ENCODE measurements at regions not wholly inside any gene's neighbourhood (a gene's known extent, or its start where the extent isn't known, plus 50 kb on each side); places are given as distances from the start of the nearest gene placed in this dataset.
"Not testable (repeated sequence)": the region's sequence is repeated elsewhere in the genome, so short reads cannot be mapped to it uniquely, and the experiment has no call there.

GRCh38 chr2:205867371-205867770, 185.1 kb downstream of the NRP2 start:
- H3K27ac Mint-ChIP-seq = no peak overlapping the region
- peaks cover 3 to 14% of the 10 kb centered on the region in 2 donors for H3K4me1 Mint-ChIP-seq
- H3K9me3 Mint-ChIP-seq = peaks cover 0 to 1% (median 0%) of the 10 kb centered on the region in 6 donors
- no peak for DNase-seq
- H3K27me3 Mint-ChIP-seq (ENCODE audit: low read depth in 3 of 3) = peaks cover 2 to 14% (median 6%) of the 10 kb centered on the region in 3 donors
- no peaks in the 10 kb centered on the region for H3K36me3 Mint-ChIP-seq
- H3K4me3 Mint-ChIP-seq = no peak overlapping the region

- Mint-ChIP-seq H3K27me3 (ENCODE audit: low read depth in 3 of 3) (peaks cover 0 to 7% (median 6%) of the 10 kb centered on the region in 3 donors), H3K4me3 (no peak overlapping the region), H3K4me1 (peaks cover 3 to 14% of the 10 kb centered on the region in 2 donors), H3K9me3 (peaks cover 0 to 1% (median 0%) of the 10 kb centered on the region in 6 donors), H3K27ac (no peak overlapping the region), H3K36me3 (no peaks in the 10 kb centered on the region)
- no peak for DNase-seq
Observed at GRCh38 chr2:205865905-205866441, 183.7 kb downstream of the NRP2 start.

DNA sequence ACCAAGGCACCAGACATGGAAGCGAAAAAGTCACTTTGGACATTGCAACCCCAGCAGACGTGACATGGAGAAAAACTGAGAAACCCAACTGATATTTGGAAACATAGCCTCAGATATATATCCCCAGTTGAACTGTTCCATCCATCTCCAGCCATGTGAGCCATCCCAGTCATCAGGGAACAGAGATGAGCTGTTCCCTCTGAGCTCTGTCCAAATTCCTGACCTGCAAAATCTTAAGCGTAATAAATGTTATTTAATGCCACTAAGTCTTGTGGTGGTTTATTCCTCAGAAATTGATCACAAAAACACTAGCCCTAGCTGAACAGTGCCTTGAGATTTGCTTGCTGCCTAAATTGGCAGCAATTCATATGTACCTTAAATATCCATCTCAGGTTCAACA, 182.8 kb downstream of the NRP2 start:
- Mint-ChIP-seq H3K4me1 (peaks cover 3 to 14% of the 10 kb centered on the region in 2 donors), H3K27ac (no peak overlapping the region), H3K9me3 (peaks cover 0 to 1% (median 0%) of the 10 kb centered on the region in 6 donors), H3K27me3 (ENCODE audit: low read depth in 3 of 3) (peaks cover 0 to 6% (median 6%) of the 10 kb centered on the region in 3 donors), H3K4me3 (no peak overlapping the region), H3K36me3 (no peaks in the 10 kb centered on the region)
- no peak for DNase-seq

GRCh38 chr2:205864491-205864890, 182.2 kb downstream of the NRP2 start:
- H3K36me3 Mint-ChIP-seq = no peaks in the 10 kb centered on the region
- DNase-seq = no peak
- H3K27me3 Mint-ChIP-seq (ENCODE audit: low read depth in 3 of 3) = peaks cover 0 to 6% (median 4%) of the 10 kb centered on the region in 3 donors
- peaks cover 0 to 1% (median 0%) of the 10 kb centered on the region in 6 donors for H3K9me3 Mint-ChIP-seq
- H3K27ac Mint-ChIP-seq = no peak overlapping the region
- peaks cover 3 to 12% of the 10 kb centered on the region in 2 donors for H3K4me1 Mint-ChIP-seq
- no peak overlapping the region for H3K4me3 Mint-ChIP-seq

DNA sequence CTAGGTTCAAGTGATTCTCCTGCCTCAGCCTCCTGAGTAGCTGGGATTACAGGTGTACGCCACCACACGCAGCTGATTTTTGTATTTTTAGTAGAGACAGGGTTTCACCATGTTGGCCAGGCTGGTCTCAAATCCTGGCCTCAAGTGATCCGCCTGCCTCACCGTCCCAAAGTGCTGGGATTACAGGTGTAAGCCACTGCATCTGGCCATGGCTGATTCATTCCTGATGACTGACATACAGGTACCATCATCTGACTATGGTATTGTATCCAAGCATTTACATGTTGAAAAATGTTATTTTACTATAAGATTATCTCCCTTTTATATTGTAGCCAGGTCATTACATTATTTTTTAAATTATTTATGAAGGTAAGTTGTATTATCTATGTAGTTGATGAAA, 180.5 kb downstream of the NRP2 start:
- not testable (repeated sequence) for H3K4me1 Mint-ChIP-seq; H3K9me3 Mint-ChIP-seq; H3K4me3 Mint-ChIP-seq; H3K27ac Mint-ChIP-seq; H3K27me3 Mint-ChIP-seq (ENCODE audit: low read depth in 3 of 3); H3K36me3 Mint-ChIP-seq; DNase-seq

DNA sequence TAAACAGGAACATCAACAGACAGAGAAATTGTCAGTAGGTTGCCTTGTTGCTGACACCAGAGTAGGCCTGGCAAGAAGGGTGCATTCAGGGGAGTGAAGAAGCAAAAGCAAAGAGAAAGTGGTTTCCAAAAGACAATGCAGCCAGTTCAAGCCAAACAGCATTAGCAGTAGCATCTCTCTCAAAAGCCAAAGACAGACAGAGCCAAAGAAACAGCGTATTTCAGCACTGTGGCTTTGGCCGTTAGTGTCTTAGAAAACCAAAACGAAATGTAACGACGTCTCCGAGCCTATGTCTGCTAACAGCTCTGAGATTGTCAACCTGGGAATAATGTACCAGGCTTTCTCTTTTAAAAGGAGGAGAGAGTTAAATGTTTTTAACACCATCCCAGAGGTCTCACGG, 178.6 kb downstream of the NRP2 start:
- no peaks in the 10 kb centered on the region for H3K4me1 Mint-ChIP-seq
- H3K36me3 Mint-ChIP-seq = no peaks in the 10 kb centered on the region
- DNase-seq = no peak
- H3K4me3 Mint-ChIP-seq = no peak overlapping the region
- no peaks in the 10 kb centered on the region for H3K9me3 Mint-ChIP-seq
- H3K27me3 Mint-ChIP-seq (ENCODE audit: low read depth in 3 of 3) = peaks cover 0 to 2% (median 1%) of the 10 kb centered on the region in 3 donors
- H3K27ac Mint-ChIP-seq = no peak overlapping the region

- Mint-ChIP-seq H3K9me3 (peaks cover 0 to 3% (median 0%) of the 10 kb centered on the region in 6 donors), H3K27ac (no peak overlapping the region), H3K36me3 (no peaks in the 10 kb centered on the region), H3K4me1 (no peaks in the 10 kb centered on the region), H3K4me3 (no peak overlapping the region), H3K27me3 (ENCODE audit: low read depth in 3 of 3) (peaks cover 0 to 2% (median 1%) of the 10 kb centered on the region in 3 donors)
- DNase-seq = no peak
Observed at GRCh38 chr2:205860181-205860580, 177.9 kb downstream of the NRP2 start.

- Mint-ChIP-seq H3K27ac (no peak overlapping the region), H3K27me3 (ENCODE audit: low read depth in 3 of 3) (peaks cover 0 to 2% (median 1%) of the 10 kb centered on the region in 3 donors), H3K36me3 (no peaks in the 10 kb centered on the region), H3K9me3 (peaks cover 0 to 3% (median 0%) of the 10 kb centered on the region in 6 donors), H3K4me1 (no peaks in the 10 kb centered on the region), H3K4me3 (no peak overlapping the region)
- no peak for DNase-seq
Observed at GRCh38 chr2:205858881-205859441, 176.7 kb downstream of the NRP2 start.

DNA sequence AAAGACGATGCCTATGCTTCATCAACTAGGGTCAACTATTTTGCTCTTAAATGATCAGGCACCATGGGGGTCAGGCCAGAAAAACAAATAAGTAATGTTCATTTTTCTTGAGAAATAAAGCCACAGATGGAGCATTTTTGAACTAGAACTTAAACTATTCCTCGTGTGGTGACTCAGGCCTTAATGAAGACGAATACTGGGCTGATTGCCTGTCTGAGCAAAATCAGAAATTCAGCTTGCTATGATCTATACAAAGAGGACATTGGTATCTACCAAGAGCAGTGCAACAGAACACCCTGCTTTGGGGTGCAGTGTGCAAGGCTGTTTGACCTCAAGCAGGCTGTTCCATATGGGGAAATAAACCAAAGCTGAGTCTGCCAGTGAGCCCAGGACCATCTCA, 176.0 kb downstream of the NRP2 start:
- DNase-seq = no peak
- H3K9me3 Mint-ChIP-seq = peaks cover 0 to 3% (median 0%) of the 10 kb centered on the region in 6 donors
- H3K27me3 Mint-ChIP-seq (ENCODE audit: low read depth in 3 of 3) = peaks cover 0 to 2% (median 0%) of the 10 kb centered on the region in 3 donors
- H3K4me3 Mint-ChIP-seq = no peak overlapping the region
- H3K36me3 Mint-ChIP-seq = no peaks in the 10 kb centered on the region
- no peak overlapping the region for H3K27ac Mint-ChIP-seq
- no peaks in the 10 kb centered on the region for H3K4me1 Mint-ChIP-seq

GRCh38 chr2:205857520-205858237, 175.4 kb downstream of the NRP2 start:
- Mint-ChIP-seq H3K9me3 (peaks cover 0 to 3% (median 0%) of the 10 kb centered on the region in 6 donors), H3K27ac (no peak overlapping the region), H3K27me3 (ENCODE audit: low read depth in 3 of 3) (peaks cover 2 to 3% (median 3%) of the 10 kb centered on the region in 3 donors), H3K4me3 (no peak overlapping the region), H3K4me1 (no peaks in the 10 kb centered on the region), H3K36me3 (no peaks in the 10 kb centered on the region)
- DNase-seq = no peak

DNA sequence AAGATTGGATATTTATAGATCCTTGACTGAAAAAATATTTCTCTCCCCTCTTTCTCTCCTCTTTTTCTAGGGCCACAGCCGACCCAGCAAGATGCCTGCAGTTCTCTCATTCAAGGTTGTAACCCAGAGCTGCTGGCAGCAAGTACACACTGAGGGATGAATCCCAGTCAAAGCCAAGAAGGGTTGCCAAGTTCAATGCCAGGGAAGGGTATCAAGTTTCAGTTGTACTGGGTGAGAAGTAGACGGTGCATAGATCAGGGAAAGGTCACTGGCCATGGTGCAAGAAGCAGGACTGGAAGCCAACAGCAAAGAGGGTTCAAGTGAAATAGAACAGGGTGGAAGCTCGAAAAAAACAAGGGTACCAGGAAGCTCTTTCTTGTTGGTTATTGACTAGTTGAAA, 170.2 kb downstream of the NRP2 start:
- no peak overlapping the region for H3K4me3 Mint-ChIP-seq
- no peak for DNase-seq
- H3K27me3 Mint-ChIP-seq (ENCODE audit: low read depth in 3 of 3) = peaks cover 2 to 10% (median 3%) of the 10 kb centered on the region in 3 donors
- no peaks in the 10 kb centered on the region for H3K4me1 Mint-ChIP-seq
- no peak overlapping the region for H3K27ac Mint-ChIP-seq
- H3K9me3 Mint-ChIP-seq = peaks cover 0 to 3% (median 0%) of the 10 kb centered on the region in 6 donors
- no peaks in the 10 kb centered on the region for H3K36me3 Mint-ChIP-seq

GRCh38 chr2:205850611-205851010, 168.3 kb downstream of the NRP2 start:
- H3K27me3 Mint-ChIP-seq (ENCODE audit: low read depth in 3 of 3) = peaks cover 2 to 13% (median 3%) of the 10 kb centered on the region in 3 donors
- H3K4me3 Mint-ChIP-seq = no peak overlapping the region
- no peak for DNase-seq
- H3K36me3 Mint-ChIP-seq = no peaks in the 10 kb centered on the region
- H3K9me3 Mint-ChIP-seq = peaks cover 0 to 3% (median 0%) of the 10 kb centered on the region in 6 donors
- H3K4me1 Mint-ChIP-seq = no peaks in the 10 kb centered on the region
- no peak overlapping the region for H3K27ac Mint-ChIP-seq

GRCh38 chr2:205850132-205850531, 167.8 kb downstream of the NRP2 start:
- Mint-ChIP-seq H3K27ac (no peak overlapping the region), H3K27me3 (ENCODE audit: low read depth in 3 of 3) (peaks cover 2 to 13% (median 3%) of the 10 kb centered on the region in 3 donors), H3K36me3 (no peaks in the 10 kb centered on the region), H3K4me1 (no peaks in the 10 kb centered on the region), H3K4me3 (no peak overlapping the region), H3K9me3 (no peaks in the 10 kb centered on the region)
- DNase-seq = no peak

- Mint-ChIP-seq H3K9me3 (no peaks in the 10 kb centered on the region), H3K27ac (no peak overlapping the region), H3K27me3 (ENCODE audit: low read depth in 3 of 3) (peaks cover 2 to 13% (median 3%) of the 10 kb centered on the region in 3 donors), H3K4me3 (no peak overlapping the region), H3K36me3 (no peaks in the 10 kb centered on the region), H3K4me1 (no peaks in the 10 kb centered on the region)
- DNase-seq = no peak
Observed at GRCh38 chr2:205849136-205849535, 166.8 kb downstream of the NRP2 start.
